ENCODE measurements at regions not wholly inside any gene's neighbourhood (a gene's known extent, or its start where the extent isn't known, plus 50 kb on each side); places are given as distances from the start of the nearest gene placed in this dataset.
A peak's percentile ranks its signal among the peaks of the same experiment; 100 is the strongest.

DNA sequence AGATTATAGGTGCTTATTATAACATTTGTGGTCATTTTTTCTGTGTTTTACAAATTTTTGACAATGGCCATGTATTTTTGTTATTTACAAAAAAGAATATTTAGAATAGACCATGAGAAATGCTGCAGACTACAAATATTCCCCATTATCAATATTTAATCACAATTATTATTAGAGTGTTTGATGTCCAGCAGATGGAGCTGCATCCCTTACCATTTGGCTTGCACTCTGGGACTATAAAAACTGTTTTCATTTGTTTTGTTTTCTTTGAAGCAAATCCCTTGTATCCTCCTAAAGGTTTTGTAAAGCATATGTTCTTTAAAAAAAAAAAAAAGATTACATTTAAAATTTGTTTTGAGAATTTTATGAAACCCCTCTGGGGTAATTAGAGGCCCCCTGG is 85.6 kb upstream of the CXorf66 start:
- TF ChIP-seq, protein P1, sequence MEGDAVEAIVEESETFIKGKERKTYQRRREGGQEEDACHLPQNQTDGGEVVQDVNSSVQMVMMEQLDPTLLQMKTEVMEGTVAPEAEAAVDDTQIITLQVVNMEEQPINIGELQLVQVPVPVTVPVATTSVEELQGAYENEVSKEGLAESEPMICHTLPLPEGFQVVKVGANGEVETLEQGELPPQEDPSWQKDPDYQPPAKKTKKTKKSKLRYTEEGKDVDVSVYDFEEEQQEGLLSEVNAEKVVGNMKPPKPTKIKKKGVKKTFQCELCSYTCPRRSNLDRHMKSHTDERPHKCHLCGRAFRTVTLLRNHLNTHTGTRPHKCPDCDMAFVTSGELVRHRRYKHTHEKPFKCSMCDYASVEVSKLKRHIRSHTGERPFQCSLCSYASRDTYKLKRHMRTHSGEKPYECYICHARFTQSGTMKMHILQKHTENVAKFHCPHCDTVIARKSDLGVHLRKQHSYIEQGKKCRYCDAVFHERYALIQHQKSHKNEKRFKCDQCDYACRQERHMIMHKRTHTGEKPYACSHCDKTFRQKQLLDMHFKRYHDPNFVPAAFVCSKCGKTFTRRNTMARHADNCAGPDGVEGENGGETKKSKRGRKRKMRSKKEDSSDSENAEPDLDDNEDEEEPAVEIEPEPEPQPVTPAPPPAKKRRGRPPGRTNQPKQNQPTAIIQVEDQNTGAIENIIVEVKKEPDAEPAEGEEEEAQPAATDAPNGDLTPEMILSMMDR (IDR thresholded peaks at IDR 0.05 in 2 of 3, conservative IDR thresholded peaks at IDR 0.05 in 1 of 3; ENCODE audit: borderline replicate concordance in 1 of 3, insufficient read depth in 1 of 3, low read depth in 2 of 3, low read length in 2 of 3): peak in 1 of 3 experiments; percentile 9; a peak in 1 of 6 replicates
- TF ChIP-seq YY1 (IDR thresholded peaks at IDR 0.05; ENCODE audit: extremely low read depth, insufficient replicate concordance, low read depth, low read length) (no peak), RAD21 (IDR thresholded peaks at IDR 0.05; ENCODE audit: low read depth) (peak; percentile 16; the same call in 1 of the 2 replicates), POLR2AphosphoS5 (IDR thresholded peaks at IDR 0.05; ENCODE audit: low read depth, low read length) (no peak), SIN3A (IDR thresholded peaks at IDR 0.05; ENCODE audit: low read depth) (no peak), EZH2 (IDR thresholded peaks at IDR 0.05) (no peak), TCF7L2 (IDR thresholded peaks at IDR 0.05; ENCODE audit: borderline replicate concordance, extremely low read depth, insufficient read depth, insufficient read length) (no peak), SP1 (IDR thresholded peaks at IDR 0.05; ENCODE audit: low read depth) (no peak), EZH2phosphoT487 (IDR thresholded peaks at IDR 0.05; ENCODE audit: borderline replicate concordance) (no peak), POLR2A (IDR thresholded peaks at IDR 0.05; ENCODE audit: borderline replicate concordance, extremely low read depth, insufficient read depth, insufficient read length) (no peak)
- TF ChIP-seq, protein P2, sequence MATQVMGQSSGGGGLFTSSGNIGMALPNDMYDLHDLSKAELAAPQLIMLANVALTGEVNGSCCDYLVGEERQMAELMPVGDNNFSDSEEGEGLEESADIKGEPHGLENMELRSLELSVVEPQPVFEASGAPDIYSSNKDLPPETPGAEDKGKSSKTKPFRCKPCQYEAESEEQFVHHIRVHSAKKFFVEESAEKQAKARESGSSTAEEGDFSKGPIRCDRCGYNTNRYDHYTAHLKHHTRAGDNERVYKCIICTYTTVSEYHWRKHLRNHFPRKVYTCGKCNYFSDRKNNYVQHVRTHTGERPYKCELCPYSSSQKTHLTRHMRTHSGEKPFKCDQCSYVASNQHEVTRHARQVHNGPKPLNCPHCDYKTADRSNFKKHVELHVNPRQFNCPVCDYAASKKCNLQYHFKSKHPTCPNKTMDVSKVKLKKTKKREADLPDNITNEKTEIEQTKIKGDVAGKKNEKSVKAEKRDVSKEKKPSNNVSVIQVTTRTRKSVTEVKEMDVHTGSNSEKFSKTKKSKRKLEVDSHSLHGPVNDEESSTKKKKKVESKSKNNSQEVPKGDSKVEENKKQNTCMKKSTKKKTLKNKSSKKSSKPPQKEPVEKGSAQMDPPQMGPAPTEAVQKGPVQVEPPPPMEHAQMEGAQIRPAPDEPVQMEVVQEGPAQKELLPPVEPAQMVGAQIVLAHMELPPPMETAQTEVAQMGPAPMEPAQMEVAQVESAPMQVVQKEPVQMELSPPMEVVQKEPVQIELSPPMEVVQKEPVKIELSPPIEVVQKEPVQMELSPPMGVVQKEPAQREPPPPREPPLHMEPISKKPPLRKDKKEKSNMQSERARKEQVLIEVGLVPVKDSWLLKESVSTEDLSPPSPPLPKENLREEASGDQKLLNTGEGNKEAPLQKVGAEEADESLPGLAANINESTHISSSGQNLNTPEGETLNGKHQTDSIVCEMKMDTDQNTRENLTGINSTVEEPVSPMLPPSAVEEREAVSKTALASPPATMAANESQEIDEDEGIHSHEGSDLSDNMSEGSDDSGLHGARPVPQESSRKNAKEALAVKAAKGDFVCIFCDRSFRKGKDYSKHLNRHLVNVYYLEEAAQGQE (IDR thresholded peaks at IDR 0.05; ENCODE audit: low read depth): no peak
- TF ChIP-seq, protein P3, sequence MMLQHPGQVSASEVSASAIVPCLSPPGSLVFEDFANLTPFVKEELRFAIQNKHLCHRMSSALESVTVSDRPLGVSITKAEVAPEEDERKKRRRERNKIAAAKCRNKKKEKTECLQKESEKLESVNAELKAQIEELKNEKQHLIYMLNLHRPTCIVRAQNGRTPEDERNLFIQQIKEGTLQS (IDR thresholded peaks at IDR 0.05): no peak

Measured in HCT116 (cell line).